K562 (cell line): ENCODE measurements at regions not wholly inside any gene's neighbourhood (a gene's known extent, or its start where the extent isn't known, plus 50 kb on each side); places are given as distances from the start of the nearest gene placed in this dataset.

ENCODE experiments used
- BCOR ChIP-seq: fragments of 450-650 bp; IDR thresholded peaks from 2 replicates; pipeline ENCODE4 v1.6.1; 2016
- BRF1 ChIP-seq: IDR thresholded peaks from 3 replicates; pipeline ENCODE4 v1.6.1; 2011; ENCODE audit warnings: borderline replicate concordance, mild to moderate bottlenecking; ENCODE audit not compliant: insufficient read length; ENCODE audit errors: extremely low read depth
- FOXA1 ChIP-seq: fragments of 450-650 bp; IDR thresholded peaks from 2 replicates; pipeline ENCODE4 v1.6.1; 2016; ENCODE audit warnings: mild to moderate bottlenecking, borderline replicate concordance
- GTF2A2 ChIP-seq: IDR thresholded peaks from 2 replicates; pipeline ENCODE4 v1.6.1; 2016; ENCODE audit warnings: mild to moderate bottlenecking, missing genetic modification characterization, missing compliant biosample characterization
- JUN ChIP-seq, 2 experiments: sonication (generic) in 1 of 2; formaldehyde crosslinking in 1 of 2; IDR thresholded peaks; 2 replicates each; pipeline versions ENCODE4 v1.6.1 to v1.8.0; 2012 to 2022; ENCODE audit warnings: borderline replicate concordance in 2 of 2, mild to moderate bottlenecking in 2 of 2, improper control_type of control experiment in 1 of 2, low read depth in 1 of 2, low read length in 1 of 2, missing genetic modification reagents in 1 of 2
- MAFF ChIP-seq: IDR thresholded peaks from 2 replicates; pipeline ENCODE4 v1.6.1; 2012; ENCODE audit warnings: low read length, improper control_type of control experiment
- MTA2 ChIP-seq: fragments of 450-650 bp; IDR thresholded peaks from 2 replicates; pipeline ENCODE4 v1.6.1; 2016; ENCODE audit warnings: low read depth
- MTF1 ChIP-seq: fragments of 250-450 bp; sonication (Bioruptor Pico); IDR thresholded peaks from 2 replicates; pipeline ENCODE4 v1.9.0; 2021; ENCODE audit warnings: moderate library complexity, mild to moderate bottlenecking, inconsistent platforms, borderline replicate concordance
- NFE2L1 ChIP-seq: fragments of 450-650 bp; IDR thresholded peaks from 2 replicates; pipeline ENCODE4 v1.6.1; 2016; ENCODE audit warnings: missing genetic modification characterization, low read depth, mild to moderate bottlenecking, missing compliant biosample characterization, moderate library complexity, borderline replicate concordance
- NFRKB ChIP-seq: fragments of 450-650 bp; IDR thresholded peaks from 2 replicates; pipeline ENCODE4 v1.6.1; 2016; ENCODE audit warnings: low read depth
- POLR2AphosphoS2 ChIP-seq: IDR thresholded peaks from 2 replicates; pipeline ENCODE4 v1.6.1; 2012; ENCODE audit warnings: low read length, improper control_type of control experiment
- POLR3G ChIP-seq: IDR thresholded peaks from 2 replicates; pipeline ENCODE4 v1.6.1; 2011; ENCODE audit not compliant: insufficient read length, insufficient replicate concordance; ENCODE audit errors: extremely low read depth
- ZBTB12 ChIP-seq: fragments of 250-450 bp; sonication (Bioruptor Pico); IDR thresholded peaks from 2 replicates; pipeline ENCODE4 v1.4.0; 2020
- ZNF224 ChIP-seq: sonication (generic); formaldehyde crosslinking; IDR thresholded peaks from 2 replicates; pipeline ENCODE4 v1.8.0; 2022; ENCODE audit warnings: mild to moderate bottlenecking, missing genetic modification reagents
- ZNF583 ChIP-seq: fragments of 250-450 bp; sonication (Bioruptor Pico); IDR thresholded peaks from 2 replicates; pipeline ENCODE4 v1.4.0; 2020
- ZNF75A ChIP-seq: fragments of 450-650 bp; formaldehyde crosslinking; IDR thresholded peaks from 2 replicates; pipeline ENCODE4 v1.4.0; 2020; ENCODE audit warnings: mild to moderate bottlenecking
- TF ChIP-seq, protein P1 (sequence below): fragments of 250-450 bp; sonication (Bioruptor Pico); IDR thresholded peaks from 2 replicates; pipeline ENCODE4 v1.4.0; 2020; ENCODE audit warnings: mild to moderate bottlenecking, moderate library complexity
- TF ChIP-seq, protein P2 (sequence below), 2 experiments: fragments of 250-450 bp in 1 of 2; fragments of 450-650 bp in 1 of 2; sonication (Bioruptor Pico) in 1 of 2; IDR thresholded peaks; 2 replicates each; pipeline versions ENCODE4 v1.6.1 to v1.8.0; 2016 to 2021; ENCODE audit warnings: mild to moderate bottlenecking in 2 of 2, moderate library complexity in 2 of 2, missing compliant biosample characterization in 1 of 2, missing genetic modification characterization in 1 of 2
- TF ChIP-seq, protein P3 (sequence below): fragments of 250-450 bp; sonication (Bioruptor Pico); IDR thresholded peaks from 2 replicates; pipeline ENCODE4 v1.8.0; 2021; ENCODE audit warnings: borderline replicate concordance, mild to moderate bottlenecking, moderate library complexity; ENCODE audit not compliant: poor library complexity, severe bottlenecking

DNA sequence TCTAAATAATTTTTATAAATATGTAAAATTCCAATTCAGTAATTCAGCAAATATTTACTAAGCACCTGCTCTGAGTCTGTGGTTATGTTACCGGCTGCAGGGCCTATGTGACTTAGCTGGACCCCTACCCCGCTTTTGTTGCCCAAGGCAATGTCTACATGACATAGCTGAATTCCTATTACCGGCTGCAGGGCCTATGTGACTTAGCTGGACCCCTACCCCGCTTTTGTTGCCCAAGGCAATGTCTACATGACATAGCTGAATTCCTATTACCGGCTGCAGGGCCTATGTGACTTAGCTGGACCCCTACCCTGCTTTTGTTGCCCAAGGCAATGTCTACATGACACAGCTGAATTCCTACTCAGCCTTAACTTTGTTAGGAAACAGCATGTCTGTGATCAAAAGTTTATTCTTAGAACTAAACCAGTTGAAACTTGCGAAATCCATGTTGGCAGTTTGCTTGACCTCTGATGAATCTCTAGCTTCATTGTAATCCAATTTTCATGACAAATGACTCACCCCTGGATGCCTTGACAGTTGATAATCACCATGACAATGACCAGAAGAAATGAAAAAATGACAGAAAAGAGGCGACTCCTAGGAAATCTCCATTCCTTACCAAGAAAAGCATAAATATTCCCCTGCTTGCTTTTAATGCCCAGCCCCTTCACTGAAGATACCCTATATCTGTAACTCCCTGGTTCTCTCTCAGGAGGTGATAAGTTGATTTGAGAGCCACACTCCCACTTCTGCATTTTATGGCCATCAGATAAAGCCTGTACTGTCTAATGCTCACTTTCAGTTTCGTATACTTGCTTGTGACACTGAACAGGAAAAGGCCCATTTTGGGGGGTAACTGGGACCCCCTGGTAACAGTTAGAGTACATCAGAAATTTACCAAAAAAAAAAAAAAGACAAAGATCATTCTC, 148.4 kb upstream of the SYT10 start (continued):
- no peak for TF ChIP-seq NFE2L1 (tag)
- TF ChIP-seq, protein P1, sequence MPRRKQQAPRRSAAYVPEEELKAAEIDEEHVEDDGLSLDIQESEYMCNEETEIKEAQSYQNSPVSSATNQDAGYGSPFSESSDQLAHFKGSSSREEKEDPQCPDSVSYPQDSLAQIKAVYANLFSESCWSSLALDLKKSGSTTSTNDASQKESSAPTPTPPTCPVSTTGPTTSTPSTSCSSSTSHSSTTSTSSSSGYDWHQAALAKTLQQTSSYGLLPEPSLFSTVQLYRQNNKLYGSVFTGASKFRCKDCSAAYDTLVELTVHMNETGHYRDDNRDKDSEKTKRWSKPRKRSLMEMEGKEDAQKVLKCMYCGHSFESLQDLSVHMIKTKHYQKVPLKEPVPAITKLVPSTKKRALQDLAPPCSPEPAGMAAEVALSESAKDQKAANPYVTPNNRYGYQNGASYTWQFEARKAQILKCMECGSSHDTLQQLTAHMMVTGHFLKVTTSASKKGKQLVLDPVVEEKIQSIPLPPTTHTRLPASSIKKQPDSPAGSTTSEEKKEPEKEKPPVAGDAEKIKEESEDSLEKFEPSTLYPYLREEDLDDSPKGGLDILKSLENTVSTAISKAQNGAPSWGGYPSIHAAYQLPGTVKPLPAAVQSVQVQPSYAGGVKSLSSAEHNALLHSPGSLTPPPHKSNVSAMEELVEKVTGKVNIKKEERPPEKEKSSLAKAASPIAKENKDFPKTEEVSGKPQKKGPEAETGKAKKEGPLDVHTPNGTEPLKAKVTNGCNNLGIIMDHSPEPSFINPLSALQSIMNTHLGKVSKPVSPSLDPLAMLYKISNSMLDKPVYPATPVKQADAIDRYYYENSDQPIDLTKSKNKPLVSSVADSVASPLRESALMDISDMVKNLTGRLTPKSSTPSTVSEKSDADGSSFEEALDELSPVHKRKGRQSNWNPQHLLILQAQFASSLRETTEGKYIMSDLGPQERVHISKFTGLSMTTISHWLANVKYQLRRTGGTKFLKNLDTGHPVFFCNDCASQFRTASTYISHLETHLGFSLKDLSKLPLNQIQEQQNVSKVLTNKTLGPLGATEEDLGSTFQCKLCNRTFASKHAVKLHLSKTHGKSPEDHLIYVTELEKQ (CRISPR knock-in tag), result no peak
- TF ChIP-seq BCOR, result peak; percentile 79; the same call in 1 of the 2 replicates
- TF ChIP-seq POLR2AphosphoS2, result no peak
- no peak for TF ChIP-seq POLR3G
- no peak for TF ChIP-seq NFRKB
- no peak for TF ChIP-seq ZNF75A (CRISPR knock-in tag)
- peak; percentile 90 for TF ChIP-seq JUN (IDR thresholded peaks at IDR 0.05; ENCODE audit: borderline replicate concordance, low read depth, low read length)
- TF ChIP-seq JUN (CRISPR knock-in tag; IDR thresholded peaks at IDR 0.05; ENCODE audit: borderline replicate concordance), result no peak
- TF ChIP-seq, protein P2, sequence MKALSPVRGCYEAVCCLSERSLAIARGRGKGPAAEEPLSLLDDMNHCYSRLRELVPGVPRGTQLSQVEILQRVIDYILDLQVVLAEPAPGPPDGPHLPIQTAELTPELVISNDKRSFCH (CRISPR knock-in tag; IDR thresholded peaks at IDR 0.05), result no peak
- TF ChIP-seq, protein P2 (tag; IDR thresholded peaks at IDR 0.05), result no peak
- TF ChIP-seq, protein P3, sequence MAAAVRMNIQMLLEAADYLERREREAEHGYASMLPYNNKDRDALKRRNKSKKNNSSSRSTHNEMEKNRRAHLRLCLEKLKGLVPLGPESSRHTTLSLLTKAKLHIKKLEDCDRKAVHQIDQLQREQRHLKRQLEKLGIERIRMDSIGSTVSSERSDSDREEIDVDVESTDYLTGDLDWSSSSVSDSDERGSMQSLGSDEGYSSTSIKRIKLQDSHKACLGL, result no peak
- peak; percentile 92 for TF ChIP-seq MTA2
- no peak for TF ChIP-seq ZNF224 (CRISPR knock-in tag)
- no peak for TF ChIP-seq FOXA1
- no peak for TF ChIP-seq BRF1
- TF ChIP-seq GTF2A2 (tag), result no peak
- no peak for TF ChIP-seq MTF1 (CRISPR knock-in tag)
- no peak for TF ChIP-seq ZNF583 (CRISPR knock-in tag)
- TF ChIP-seq ZBTB12 (CRISPR knock-in tag), result no peak
- TF ChIP-seq MAFF, result peak; percentile 59; the same call in 1 of the 2 replicates
